HEK293 (cell line): ENCODE measurements at regions not wholly inside any gene's neighbourhood (a gene's known extent, or its start where the extent isn't known, plus 50 kb on each side); places are given as distances from the start of the nearest gene placed in this dataset.

Source experiments
- CTCF ChIP-seq: fragments of 450-650 bp; formaldehyde crosslinking; IDR thresholded peaks from 2 replicates; pipeline ENCODE4 v1.5.1; 2016; ENCODE audit warnings: missing biosample characterization, missing genetic modification characterization
- ZNF23 ChIP-seq: fragments of 450-650 bp; formaldehyde crosslinking; IDR thresholded peaks from 2 replicates; pipeline ENCODE4 v1.5.1; 2016; ENCODE audit warnings: missing biosample characterization, missing genetic modification characterization, borderline replicate concordance
- ZNF302 ChIP-seq: fragments of 450-650 bp; formaldehyde crosslinking; IDR thresholded peaks from 2 replicates; pipeline ENCODE4 v1.5.1; 2016; ENCODE audit warnings: missing biosample characterization, missing genetic modification characterization, low read depth
- ZNF521 ChIP-seq: fragments of 450-650 bp; formaldehyde crosslinking; IDR thresholded peaks from 2 replicates; pipeline ENCODE4 v1.5.1; 2017; ENCODE audit warnings: missing biosample characterization, mild to moderate bottlenecking, missing genetic modification characterization
- ZNF776 ChIP-seq: fragments of 450-650 bp; formaldehyde crosslinking; IDR thresholded peaks from 2 replicates; pipeline ENCODE4 v1.5.0; 2017; ENCODE audit warnings: missing biosample characterization, missing genetic modification characterization, borderline replicate concordance
- ZSCAN5A ChIP-seq: fragments of 450-650 bp; formaldehyde crosslinking; IDR thresholded peaks from 2 replicates; pipeline ENCODE4 v1.5.1; 2016; ENCODE audit warnings: missing biosample characterization, missing genetic modification characterization
- TF ChIP-seq, protein P1 (sequence below): fragments of 450-650 bp; formaldehyde crosslinking; IDR thresholded peaks from 2 replicates; pipeline ENCODE4 v1.5.1; 2016; ENCODE audit warnings: missing biosample characterization, missing genetic modification characterization
- TF ChIP-seq, protein P2 (sequence below): fragments of 450-650 bp; formaldehyde crosslinking; IDR thresholded peaks from 2 replicates; pipeline ENCODE4 v1.5.1; 2017; ENCODE audit warnings: missing biosample characterization, missing genetic modification characterization
- TF ChIP-seq, protein P3 (sequence below): fragments of 450-650 bp; formaldehyde crosslinking; conservative IDR thresholded peaks from 2 replicates; pipeline ENCODE4 v1.5.1; 2016; ENCODE audit warnings: low read depth, missing biosample characterization, missing genetic modification characterization
- TF ChIP-seq, protein P4 (sequence below): fragments of 450-650 bp; formaldehyde crosslinking; IDR thresholded peaks from 2 replicates; pipeline ENCODE4 v1.5.1; 2016; ENCODE audit warnings: missing biosample characterization, missing genetic modification characterization
- TF ChIP-seq, protein P5 (sequence below): fragments of 450-650 bp; formaldehyde crosslinking; IDR thresholded peaks from 2 replicates; pipeline ENCODE4 v1.5.1; 2016; ENCODE audit warnings: missing biosample characterization, missing genetic modification characterization

DNA sequence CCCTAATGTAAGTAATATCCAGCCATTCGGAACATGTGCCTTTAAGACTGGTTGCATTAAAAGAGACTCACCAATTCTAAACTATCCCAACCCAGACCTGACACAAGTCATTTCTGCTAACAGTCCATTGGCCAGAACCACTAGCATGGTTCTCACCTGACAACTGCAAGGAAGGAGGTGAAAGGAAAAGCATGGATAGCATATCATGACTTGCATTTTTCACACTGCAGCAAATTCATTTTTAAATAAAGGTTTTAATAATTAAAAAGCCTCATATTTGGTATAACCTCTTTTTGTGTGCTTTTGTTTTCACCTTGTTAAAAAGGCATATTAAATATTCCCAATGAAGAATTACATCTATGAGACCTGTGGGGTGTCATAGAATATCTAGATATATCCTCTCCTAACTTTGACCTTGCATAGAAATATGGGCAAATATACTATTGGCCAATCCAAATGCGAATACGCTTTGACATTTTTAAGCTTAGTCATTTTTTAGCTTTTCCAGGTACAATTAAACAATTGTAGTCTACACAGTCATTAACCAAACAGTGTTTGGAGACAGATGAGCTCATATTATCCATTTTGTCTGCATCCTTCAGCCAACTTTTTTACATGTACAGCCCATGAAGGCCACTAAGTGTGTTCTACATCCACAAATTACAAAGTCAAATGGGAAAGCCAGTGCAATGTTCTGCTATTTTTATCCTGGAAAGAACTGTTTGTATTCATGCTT, 295.3 kb downstream of the PDGFC start:
- TF ChIP-seq, protein P1, sequence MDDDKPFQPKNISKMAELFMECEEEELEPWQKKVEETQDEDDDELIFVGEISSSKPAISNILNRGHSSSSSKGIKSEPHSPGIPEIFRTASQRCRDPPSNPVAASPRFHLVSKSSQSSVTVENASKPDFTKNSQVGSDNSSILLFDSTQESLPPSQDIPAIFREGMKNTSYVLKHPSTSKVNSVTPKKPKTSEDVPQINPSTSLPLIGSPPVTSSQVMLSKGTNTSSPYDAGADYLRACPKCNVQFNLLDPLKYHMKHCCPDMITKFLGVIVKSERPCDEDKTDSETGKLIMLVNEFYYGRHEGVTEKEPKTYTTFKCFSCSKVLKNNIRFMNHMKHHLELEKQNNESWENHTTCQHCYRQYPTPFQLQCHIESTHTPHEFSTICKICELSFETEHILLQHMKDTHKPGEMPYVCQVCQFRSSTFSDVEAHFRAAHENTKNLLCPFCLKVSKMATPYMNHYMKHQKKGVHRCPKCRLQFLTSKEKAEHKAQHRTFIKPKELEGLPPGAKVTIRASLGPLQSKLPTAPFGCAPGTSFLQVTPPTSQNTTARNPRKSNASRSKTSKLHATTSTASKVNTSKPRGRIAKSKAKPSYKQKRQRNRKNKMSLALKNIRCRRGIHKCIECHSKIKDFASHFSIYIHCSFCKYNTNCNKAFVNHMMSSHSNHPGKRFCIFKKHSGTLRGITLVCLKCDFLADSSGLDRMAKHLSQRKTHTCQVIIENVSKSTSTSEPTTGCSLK = no peak
- no peak for TF ChIP-seq ZSCAN5A (tag by site-specific recombination)
- TF ChIP-seq, protein P2, sequence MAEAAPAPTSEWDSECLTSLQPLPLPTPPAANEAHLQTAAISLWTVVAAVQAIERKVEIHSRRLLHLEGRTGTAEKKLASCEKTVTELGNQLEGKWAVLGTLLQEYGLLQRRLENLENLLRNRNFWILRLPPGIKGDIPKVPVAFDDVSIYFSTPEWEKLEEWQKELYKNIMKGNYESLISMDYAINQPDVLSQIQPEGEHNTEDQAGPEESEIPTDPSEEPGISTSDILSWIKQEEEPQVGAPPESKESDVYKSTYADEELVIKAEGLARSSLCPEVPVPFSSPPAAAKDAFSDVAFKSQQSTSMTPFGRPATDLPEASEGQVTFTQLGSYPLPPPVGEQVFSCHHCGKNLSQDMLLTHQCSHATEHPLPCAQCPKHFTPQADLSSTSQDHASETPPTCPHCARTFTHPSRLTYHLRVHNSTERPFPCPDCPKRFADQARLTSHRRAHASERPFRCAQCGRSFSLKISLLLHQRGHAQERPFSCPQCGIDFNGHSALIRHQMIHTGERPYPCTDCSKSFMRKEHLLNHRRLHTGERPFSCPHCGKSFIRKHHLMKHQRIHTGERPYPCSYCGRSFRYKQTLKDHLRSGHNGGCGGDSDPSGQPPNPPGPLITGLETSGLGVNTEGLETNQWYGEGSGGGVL = no peak
- no peak for TF ChIP-seq ZNF776 (tag by site-specific recombination)
- no peak for TF ChIP-seq ZNF23
- TF ChIP-seq, protein P3, sequence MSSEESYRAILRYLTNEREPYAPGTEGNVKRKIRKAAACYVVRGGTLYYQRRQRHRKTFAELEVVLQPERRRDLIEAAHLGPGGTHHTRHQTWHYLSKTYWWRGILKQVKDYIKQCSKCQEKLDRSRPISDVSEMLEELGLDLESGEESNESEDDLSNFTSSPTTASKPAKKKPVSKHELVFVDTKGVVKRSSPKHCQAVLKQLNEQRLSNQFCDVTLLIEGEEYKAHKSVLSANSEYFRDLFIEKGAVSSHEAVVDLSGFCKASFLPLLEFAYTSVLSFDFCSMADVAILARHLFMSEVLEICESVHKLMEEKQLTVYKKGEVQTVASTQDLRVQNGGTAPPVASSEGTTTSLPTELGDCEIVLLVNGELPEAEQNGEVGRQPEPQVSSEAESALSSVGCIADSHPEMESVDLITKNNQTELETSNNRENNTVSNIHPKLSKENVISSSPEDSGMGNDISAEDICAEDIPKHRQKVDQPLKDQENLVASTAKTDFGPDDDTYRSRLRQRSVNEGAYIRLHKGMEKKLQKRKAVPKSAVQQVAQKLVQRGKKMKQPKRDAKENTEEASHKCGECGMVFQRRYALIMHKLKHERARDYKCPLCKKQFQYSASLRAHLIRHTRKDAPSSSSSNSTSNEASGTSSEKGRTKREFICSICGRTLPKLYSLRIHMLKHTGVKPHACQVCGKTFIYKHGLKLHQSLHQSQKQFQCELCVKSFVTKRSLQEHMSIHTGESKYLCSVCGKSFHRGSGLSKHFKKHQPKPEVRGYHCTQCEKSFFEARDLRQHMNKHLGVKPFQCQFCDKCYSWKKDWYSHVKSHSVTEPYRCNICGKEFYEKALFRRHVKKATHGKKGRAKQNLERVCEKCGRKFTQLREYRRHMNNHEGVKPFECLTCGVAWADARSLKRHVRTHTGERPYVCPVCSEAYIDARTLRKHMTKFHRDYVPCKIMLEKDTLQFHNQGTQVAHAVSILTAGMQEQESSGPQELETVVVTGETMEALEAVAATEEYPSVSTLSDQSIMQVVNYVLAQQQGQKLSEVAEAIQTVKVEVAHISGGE = no peak
- no peak for TF ChIP-seq CTCF (tag by site-specific recombination)
- TF ChIP-seq, protein P4, sequence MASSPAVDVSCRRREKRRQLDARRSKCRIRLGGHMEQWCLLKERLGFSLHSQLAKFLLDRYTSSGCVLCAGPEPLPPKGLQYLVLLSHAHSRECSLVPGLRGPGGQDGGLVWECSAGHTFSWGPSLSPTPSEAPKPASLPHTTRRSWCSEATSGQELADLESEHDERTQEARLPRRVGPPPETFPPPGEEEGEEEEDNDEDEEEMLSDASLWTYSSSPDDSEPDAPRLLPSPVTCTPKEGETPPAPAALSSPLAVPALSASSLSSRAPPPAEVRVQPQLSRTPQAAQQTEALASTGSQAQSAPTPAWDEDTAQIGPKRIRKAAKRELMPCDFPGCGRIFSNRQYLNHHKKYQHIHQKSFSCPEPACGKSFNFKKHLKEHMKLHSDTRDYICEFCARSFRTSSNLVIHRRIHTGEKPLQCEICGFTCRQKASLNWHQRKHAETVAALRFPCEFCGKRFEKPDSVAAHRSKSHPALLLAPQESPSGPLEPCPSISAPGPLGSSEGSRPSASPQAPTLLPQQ (tag by site-specific recombination) = no peak
- no peak for TF ChIP-seq ZNF302 (tag by site-specific recombination)
- TF ChIP-seq ZNF521 (tag by site-specific recombination) = no peak
- TF ChIP-seq, protein P5, sequence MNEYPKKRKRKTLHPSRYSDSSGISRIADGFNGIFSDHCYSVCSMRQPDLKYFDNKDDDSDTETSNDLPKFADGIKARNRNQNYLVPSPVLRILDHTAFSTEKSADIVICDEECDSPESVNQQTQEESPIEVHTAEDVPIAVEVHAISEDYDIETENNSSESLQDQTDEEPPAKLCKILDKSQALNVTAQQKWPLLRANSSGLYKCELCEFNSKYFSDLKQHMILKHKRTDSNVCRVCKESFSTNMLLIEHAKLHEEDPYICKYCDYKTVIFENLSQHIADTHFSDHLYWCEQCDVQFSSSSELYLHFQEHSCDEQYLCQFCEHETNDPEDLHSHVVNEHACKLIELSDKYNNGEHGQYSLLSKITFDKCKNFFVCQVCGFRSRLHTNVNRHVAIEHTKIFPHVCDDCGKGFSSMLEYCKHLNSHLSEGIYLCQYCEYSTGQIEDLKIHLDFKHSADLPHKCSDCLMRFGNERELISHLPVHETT (tag by site-specific recombination) = no peak
